ENCODE measurements at regions not wholly inside any gene's neighbourhood (a gene's known extent, or its start where the extent isn't known, plus 50 kb on each side); places are given as distances from the start of the nearest gene placed in this dataset.

- no peak overlapping the region for H3K4me3 ChIP-seq (ENCODE audit: low read depth, low read length)
- DNase-seq (ENCODE audit: low read depth), result no peak
- TF ChIP-seq, protein P1, sequence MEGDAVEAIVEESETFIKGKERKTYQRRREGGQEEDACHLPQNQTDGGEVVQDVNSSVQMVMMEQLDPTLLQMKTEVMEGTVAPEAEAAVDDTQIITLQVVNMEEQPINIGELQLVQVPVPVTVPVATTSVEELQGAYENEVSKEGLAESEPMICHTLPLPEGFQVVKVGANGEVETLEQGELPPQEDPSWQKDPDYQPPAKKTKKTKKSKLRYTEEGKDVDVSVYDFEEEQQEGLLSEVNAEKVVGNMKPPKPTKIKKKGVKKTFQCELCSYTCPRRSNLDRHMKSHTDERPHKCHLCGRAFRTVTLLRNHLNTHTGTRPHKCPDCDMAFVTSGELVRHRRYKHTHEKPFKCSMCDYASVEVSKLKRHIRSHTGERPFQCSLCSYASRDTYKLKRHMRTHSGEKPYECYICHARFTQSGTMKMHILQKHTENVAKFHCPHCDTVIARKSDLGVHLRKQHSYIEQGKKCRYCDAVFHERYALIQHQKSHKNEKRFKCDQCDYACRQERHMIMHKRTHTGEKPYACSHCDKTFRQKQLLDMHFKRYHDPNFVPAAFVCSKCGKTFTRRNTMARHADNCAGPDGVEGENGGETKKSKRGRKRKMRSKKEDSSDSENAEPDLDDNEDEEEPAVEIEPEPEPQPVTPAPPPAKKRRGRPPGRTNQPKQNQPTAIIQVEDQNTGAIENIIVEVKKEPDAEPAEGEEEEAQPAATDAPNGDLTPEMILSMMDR (IDR thresholded peaks at IDR 0.05; ENCODE audit: insufficient read depth, low read depth, low read length), result no peak
These were observed 104.7 kb upstream of the RGS18 start for GRCh38 chr1:192053531-192053971.

GRCh38 chr1:192057766-192058165 lies 100.5 kb upstream of the RGS18 start:
- H3K4me3 ChIP-seq (ENCODE audit: low read depth, low read length), result no peak overlapping the region
- DNase-seq (ENCODE audit: low read depth), result no peak
- TF ChIP-seq, protein P1 (IDR thresholded peaks at IDR 0.05; ENCODE audit: insufficient read depth, low read depth, low read length), result no peak

DNA sequence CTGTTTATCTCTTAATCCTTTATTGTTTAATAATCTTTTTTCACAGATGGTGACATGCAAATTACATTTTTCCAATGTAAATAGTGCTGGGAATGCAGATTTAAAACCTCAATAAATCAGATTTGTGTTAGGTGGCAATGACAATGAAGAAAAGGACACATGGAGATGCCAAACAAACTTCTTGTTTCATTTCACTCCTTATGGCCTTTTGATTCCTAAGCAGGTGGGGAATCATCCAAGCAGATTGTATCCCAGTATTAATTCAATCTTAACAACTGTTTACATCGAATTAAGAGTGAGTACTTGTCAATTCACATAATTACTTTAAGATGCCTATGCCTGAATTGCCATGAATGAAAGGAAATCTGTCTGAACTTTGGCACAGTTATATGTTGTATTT lies 98.9 kb upstream of the RGS18 start:
- H3K4me3 ChIP-seq (ENCODE audit: low read depth, low read length), result no peak overlapping the region
- TF ChIP-seq, protein P1 (IDR thresholded peaks at IDR 0.05; ENCODE audit: insufficient read depth, low read depth, low read length), result no peak
- no peak for DNase-seq (ENCODE audit: low read depth)

DNA sequence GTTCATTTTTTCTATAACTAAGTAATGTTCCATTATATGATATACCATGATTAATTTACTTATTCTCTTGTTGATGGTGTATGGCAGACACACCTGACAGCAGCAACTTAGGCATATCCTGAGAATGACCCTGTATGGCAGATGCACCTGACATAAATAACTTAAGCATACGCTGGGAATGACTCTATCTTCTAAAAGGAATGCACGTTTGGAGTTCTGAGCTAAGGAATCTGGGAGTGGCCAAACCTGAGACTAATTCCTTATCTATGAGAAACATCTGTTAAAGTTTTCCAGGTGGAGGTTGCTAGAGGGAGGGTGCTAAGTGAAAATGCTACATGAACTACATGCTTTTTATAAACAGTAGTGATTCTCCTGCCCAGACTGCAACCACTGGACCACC lies 96.7 kb upstream of the RGS18 start:
- TF ChIP-seq, protein P1 (IDR thresholded peaks at IDR 0.05; ENCODE audit: insufficient read depth, low read depth, low read length), result no peak
- H3K4me3 ChIP-seq (ENCODE audit: low read depth, low read length), result no peak overlapping the region
- DNase-seq (ENCODE audit: low read depth), result no peak

GRCh38 chr1:192065087-192065486 lies 93.2 kb upstream of the RGS18 start:
- no peak overlapping the region for H3K4me3 ChIP-seq (ENCODE audit: low read depth, low read length)
- TF ChIP-seq, protein P1 (IDR thresholded peaks at IDR 0.05; ENCODE audit: insufficient read depth, low read depth, low read length), result no peak
- no peak for DNase-seq (ENCODE audit: low read depth)

GRCh38 chr1:192066202-192066601 lies 92.1 kb upstream of the RGS18 start:
- TF ChIP-seq, protein P1 (IDR thresholded peaks at IDR 0.05; ENCODE audit: insufficient read depth, low read depth, low read length), result no peak
- no peak for DNase-seq (ENCODE audit: low read depth)
- no peak overlapping the region for H3K4me3 ChIP-seq (ENCODE audit: low read depth, low read length)

DNA sequence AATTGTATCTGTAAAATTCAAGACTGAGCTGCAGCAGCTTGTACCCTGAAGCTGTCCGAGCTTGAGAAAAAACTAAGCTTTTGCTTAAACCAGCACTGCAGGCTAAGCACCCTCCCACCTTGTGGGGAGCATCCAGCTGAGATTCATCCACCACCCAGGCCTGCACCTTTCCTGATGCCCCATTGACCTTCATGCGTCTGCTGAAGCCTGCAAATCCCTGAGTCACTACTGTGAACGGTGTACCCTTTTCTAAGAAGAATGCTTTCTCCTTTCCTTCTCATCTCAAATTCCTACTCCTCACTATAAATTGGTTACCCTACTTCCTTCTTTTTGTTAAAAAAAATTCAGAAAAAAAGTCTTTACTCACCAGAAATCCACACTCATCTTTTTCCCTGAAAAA lies 90.9 kb upstream of the RGS18 start:
- TF ChIP-seq, protein P1 (IDR thresholded peaks at IDR 0.05; ENCODE audit: insufficient read depth, low read depth, low read length), result no peak
- no peak overlapping the region for H3K4me3 ChIP-seq (ENCODE audit: low read depth, low read length)
- DNase-seq (ENCODE audit: low read depth), result no peak
